ENCODE measurements at regions not wholly inside any gene's neighbourhood (a gene's known extent, or its start where the extent isn't known, plus 50 kb on each side); places are given as distances from the start of the nearest gene placed in this dataset.
A peak's percentile ranks its signal among the peaks of the same experiment; 100 is the strongest.

GRCh38 chr3:468172-468571 is 271.6 kb downstream of the CHL1 start:
- TF ChIP-seq CTCF (IDR thresholded peaks at IDR 0.05): peak; percentile 81
- no peak for TF ChIP-seq ZFX (IDR thresholded peaks at IDR 0.05; ENCODE audit: borderline replicate concordance)
